Right ventricle myocardium superior (tissue), 1 donor: ENCODE measurements at regions not wholly inside any gene's neighbourhood (a gene's known extent, or its start where the extent isn't known, plus 50 kb on each side); places are given as distances from the start of the nearest gene placed in this dataset.
A peak's percentile ranks its signal among the peaks of the same experiment; 100 is the strongest.

Experiments
- ATAC-seq: fragments of 200-7000 bp; cut with Tn5 transposase; one replicate; pipeline ENCODE4 v1.9.1; 2020; ENCODE audit warnings: mild to moderate bottlenecking; ENCODE audit not compliant: poor library complexity
- DNase-seq: peaks from one replicate; pipeline ENCODE4 v3.0.0-alpha.2; 2020
- intact Hi-C: fragments of 100-400 bp; cut with DNase I; formaldehyde crosslinking; loops from one replicate; pipeline ENCODE4 v1.11.2; 2022
- donor health status: DM: no; HTN: yes; CAD: no; lungs with severe emphysema.

DNA sequence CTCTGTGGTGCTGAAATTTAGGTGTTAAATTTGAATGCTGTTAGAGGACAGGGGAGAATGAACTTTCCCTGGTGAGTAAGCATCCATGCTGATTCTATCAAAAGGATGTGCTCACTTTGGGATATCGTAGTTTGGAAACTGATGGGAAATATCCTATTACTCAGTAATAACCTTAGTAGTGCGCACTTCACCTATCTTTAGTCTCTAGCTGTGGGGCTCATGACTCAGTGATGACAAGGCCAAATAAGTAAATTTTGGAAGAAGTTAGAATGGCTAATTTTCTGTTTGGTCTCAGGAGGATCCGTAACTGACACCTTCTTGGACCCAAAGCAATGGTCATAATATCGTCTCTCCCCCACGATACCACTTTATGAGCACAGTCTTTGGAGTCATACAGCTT lies 448.4 kb downstream of the PSAT1 start:
- intact Hi-C loops = no loop called here
- DNase-seq = no peak
- no peak for ATAC-seq

DNA sequence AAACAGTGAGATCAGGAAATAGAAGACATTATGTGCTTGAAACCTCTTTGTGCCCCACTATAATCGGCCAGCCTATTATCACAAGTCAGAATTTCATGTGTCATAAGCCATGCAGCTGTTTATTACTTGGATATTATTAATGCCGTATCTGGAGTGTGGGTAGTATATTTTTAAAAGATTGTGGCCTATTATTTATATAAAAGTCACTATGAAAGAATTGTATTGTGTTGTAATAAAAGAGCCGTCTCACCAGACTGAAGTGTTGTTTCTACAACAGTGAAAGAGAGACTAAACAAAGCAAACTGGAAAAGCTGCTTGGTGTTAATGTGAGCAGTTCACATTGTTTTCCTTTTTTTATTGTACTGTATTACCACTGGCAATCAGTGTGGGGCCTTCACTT lies 449.1 kb downstream of the PSAT1 start:
- intact Hi-C loops = no loop called here
- ATAC-seq (no peak), DNase-seq (no peak)

DNA sequence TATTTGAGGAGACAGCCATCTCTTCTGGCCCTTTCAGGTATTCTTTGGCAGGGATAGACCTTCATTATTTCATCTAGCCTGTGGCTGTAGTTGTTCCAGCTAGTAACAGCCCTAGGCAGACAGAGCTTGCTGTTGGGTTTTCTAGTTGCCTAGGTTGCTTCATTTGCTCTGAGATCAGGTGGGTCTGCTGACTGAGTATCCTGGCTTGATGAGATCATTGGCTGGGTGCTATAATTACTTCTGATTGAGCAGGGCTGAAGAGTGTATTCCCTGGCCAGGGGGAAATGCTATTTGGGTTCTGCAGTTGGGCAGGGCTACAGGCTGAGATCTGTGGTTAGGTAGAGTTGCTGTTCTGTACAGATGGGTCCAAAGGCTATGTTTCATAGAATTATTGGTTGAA lies 456.1 kb downstream of the PSAT1 start:
- intact Hi-C loops = no loop called here
- DNase-seq (no peak), ATAC-seq (no peak)

DNA sequence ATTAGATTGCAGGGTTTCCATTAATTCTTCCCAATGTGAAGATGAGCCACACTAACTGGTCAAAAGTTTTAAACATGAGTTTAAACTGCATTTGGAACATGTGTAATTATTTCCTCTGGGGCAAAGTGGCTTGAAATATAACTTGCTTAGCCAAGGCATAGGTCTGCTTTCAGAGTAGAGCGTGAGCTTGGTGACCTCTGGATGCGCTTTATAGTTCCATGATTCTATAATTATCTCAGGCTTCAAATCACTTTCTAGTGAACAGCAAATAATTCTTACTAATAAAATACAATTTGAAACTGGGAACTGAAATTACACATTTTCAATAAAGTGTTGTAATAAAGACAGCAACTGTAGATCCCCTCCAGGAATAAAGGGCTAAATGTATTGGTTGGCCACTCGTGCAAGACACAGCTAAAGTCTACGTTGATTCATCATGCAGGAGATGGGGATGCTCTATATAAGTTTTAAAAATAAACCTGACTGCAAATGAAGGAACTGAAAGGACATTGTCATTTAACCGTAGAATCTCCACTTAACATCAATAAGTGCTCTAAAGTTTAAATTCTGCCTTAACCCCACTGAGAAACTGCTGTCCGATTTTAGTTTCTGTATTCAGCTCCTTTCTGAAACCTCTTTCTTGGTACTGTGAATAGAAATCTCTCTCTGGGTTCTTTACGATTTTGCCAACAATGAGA lies 460.0 kb downstream of the PSAT1 start:
- intact Hi-C loops = no loop called here
- DNase-seq (no peak), ATAC-seq (no peak)

DNA sequence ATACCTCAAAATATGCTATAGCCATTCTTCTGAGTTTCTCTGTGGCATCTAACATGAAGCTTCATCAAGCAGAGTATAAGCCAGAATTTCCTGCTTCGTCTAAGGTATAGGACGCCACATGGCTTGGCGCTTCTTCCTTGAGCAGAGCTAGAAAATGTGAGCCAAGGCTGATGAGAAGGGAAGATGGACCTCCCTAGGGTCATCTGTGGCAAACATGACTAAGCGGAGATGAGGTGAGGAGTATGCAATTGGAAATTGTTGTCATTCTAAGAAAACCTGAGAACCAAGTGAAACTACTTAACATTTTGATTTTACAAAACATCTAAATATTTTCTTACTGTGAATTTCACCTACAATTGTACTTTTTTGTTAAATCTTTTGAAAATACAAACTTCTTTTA lies 466.5 kb downstream of the PSAT1 start:
- ATAC-seq = no peak
- intact Hi-C loops = no loop called here
- no peak for DNase-seq

DNA sequence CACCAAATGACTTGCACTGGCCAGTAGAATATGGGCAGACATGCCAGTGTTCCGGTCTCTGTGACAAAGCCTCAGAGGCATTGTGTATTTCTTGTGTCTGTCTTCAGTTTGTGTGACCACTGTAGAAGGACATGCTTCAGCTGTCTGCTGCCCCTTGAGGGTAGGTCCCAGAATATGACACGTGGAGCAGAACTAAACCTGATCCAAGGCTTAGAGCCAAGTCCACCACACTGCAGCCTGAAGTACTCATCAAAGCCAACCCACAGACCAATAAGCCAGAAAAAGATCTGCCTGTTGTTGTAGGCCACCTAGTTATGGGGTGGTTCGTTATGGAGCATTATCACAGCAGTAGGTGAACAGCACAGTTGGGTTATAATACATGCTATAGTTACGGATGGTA lies 468.9 kb downstream of the PSAT1 start:
- intact Hi-C loops = no loop called here
- DNase-seq = no peak
- ATAC-seq = no peak

DNA sequence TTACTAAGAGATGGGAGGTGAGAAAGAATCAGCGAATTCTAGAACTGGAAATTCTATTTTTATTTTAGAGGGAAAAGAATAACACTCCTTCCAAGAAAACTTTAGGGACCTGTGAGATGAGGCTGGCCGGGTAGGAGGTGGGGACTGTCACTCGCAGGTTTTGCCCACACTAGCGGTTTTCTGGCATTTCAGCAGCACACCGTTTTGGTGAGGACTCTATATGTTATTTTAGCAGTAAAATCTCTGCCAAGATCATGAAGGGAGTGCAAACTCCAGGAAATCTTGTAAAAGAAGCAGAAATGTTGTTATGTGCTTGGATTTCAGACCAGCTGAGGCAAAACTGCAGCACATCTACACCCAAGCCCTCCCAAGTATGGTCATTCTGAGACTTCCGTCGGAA lies 470.6 kb downstream of the PSAT1 start:
- no peak for DNase-seq
- ATAC-seq = no peak
- intact Hi-C loops = no loop called here

DNA sequence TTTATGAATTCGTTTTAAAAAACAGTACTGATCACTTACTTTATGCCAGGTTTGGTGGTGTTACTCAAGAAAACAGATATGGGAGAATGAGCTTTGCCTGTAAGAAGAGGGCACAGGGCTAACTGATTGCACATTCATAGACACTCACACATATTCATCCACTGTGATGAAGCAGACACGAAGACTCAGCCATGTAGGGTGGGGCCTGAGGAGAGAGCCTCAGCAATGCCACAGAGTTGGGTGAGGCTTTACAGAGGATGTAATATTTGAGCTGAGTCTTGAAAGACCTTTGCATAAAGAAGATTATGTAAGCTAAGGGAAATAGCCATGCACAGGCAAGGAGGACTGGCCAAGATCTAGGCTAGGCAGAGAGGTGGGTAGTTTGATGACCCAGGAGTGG lies 472.8 kb downstream of the PSAT1 start:
- ATAC-seq (no peak), DNase-seq (no peak)
- intact Hi-C loops = no loop called here

DNA sequence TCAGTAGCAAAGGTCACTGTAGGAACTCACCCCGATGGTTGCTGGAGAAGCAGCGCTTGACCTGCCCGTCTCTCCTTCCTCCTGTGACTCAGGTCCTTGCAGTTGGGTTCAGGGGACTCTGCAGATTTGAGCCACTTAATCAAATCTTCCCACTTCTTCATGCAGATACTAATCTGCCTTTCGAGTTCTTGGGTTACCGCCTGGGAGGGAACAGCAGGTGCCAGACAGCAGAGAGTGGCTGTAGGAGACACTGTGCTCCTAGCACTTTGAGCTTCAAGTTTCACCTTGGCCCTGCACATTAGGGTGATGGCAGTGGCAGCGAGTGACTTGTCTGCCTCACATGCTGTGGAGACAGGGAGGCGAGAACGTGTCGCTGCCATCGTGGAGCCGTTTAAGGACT lies 478.3 kb downstream of the PSAT1 start:
- DNase-seq (no peak), ATAC-seq (no peak)
- intact Hi-C loops = no loop called here

DNA sequence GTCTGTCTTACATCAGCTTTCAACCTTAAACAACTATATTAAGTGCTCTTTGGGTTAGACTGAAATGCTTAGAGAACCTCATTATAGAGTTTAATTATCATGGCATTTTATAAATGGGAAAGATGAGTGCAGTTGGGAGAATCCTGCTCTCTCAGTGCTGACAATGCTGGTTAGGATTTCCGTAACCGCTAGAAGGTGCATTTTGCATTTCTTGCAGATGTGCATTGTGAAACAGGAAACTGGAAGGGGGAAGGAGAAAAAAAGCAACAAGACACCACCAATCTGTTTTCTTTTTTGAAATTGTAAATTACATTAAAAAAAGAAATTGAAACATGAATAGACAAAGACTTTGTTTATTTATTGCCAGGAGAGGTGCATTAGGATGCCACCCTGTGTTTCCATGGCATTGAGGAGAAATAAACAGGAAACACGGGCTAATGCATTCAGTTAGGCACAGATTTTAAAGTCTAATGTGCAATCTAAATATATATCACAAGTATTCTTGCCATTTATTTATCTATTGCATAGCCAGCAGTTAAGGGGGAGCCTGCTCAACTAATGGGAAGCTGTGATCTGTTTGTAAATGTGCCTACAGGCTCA lies 478.9 kb downstream of the PSAT1 start:
- no peak for DNase-seq
- ATAC-seq = peak; percentile 49
- intact Hi-C loops = no loop called here

DNA sequence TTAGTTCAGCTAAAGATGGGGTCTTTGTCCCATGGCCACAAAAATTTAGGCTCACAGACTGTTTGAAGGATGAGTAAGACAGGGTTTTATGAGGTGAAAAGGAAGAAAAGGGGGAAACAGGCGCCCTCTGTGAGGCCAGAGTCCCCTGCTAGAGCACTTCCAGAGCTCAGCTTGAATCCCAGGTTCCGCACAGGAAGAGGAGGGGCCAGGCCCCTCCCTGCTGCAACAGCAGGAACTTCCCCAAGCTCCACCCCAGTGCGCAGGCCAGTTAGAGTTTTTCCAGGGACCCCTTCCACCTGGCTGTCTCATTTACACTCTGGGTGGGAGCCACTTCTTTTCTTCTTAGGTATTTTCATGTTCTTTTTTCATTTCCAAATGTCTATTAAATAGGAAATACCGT lies 480.8 kb downstream of the PSAT1 start:
- intact Hi-C loops = no loop called here
- ATAC-seq (no peak), DNase-seq (no peak)

DNA sequence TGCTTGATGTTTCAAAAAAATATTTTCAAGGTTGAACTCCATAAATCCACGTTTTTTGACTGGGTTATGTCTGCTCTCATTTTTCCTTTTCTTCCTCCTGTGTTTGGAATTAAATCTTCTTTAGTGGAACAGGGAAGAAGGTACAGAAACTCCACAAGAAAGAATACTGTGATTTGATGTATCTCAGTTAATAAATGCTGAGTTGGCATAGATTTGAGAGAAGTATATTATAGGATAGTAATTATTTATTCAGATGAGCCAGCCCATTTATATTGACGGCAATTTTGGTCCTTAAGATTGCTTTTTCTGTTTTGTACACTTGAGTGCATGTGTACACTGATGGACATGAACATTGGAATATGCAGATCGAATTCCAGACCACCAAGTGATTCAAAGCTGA lies 481.4 kb downstream of the PSAT1 start:
- intact Hi-C loops = no loop called here
- DNase-seq (no peak), ATAC-seq (no peak)

DNA sequence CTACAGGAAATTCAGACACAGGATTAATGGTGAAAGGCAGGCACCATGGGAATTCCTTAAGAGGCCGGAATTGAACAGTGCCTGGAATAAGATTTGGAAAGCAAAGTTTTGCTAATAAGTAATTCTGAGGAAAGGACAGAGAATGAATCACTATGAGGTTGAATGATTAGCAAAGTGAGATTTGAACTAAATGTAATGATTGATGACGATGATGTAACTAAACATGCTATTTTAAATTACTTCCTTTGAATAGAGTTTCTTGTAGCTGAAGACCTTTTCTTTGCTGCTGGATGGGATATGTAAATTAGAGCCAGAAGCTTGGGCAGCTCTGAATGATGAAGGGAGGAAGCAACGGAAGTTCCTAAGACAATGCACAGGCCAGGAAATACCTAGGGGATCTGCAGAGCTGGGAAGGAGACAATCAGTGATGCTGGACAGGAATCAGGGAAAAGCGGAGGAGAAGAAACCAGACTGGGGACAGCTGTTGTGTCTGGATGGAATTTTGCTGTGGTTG lies 482.0 kb downstream of the PSAT1 start:
- ATAC-seq (no peak), DNase-seq (no peak)
- intact Hi-C loops = no loop called here

DNA sequence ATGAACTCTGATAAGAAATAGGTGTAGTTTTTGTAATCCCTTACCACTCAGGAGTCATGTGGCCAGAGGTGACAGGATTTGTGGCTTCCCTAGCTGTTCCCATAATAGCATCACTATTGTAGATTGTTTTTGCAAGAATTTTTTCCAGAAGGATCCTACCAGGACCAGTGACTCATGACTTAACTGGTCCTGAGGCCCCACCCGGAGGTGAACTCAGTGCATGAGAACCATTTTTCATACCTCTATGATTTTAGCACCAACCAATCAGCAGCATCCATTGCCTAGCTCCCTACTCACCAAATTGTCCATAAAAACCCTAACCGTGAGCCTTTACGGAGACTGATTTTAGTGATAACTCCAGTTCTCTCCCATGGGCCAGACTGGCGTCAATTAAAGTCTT lies 484.8 kb downstream of the PSAT1 start:
- intact Hi-C loops = no loop called here
- DNase-seq (no peak), ATAC-seq (no peak)

DNA sequence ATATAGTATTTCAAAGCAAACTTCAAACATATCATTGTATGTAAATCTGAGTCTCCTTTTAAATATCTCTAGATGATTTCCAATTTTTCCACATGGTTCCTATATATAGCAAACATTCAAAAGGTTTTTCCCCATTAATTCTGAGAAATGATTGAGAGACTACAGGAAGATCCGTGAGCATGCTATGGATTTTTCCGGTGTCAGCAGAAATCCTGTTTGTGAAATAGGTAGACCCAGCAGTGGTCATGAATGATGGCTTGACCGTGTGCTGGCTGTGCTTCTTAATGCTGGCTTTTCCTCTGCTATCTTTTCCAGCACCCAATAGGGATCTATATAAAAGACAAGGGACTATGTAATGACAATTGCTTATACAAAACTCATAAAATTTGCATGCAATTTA lies 485.3 kb downstream of the PSAT1 start:
- DNase-seq = no peak
- no peak for ATAC-seq
- intact Hi-C loops = no loop called here

DNA sequence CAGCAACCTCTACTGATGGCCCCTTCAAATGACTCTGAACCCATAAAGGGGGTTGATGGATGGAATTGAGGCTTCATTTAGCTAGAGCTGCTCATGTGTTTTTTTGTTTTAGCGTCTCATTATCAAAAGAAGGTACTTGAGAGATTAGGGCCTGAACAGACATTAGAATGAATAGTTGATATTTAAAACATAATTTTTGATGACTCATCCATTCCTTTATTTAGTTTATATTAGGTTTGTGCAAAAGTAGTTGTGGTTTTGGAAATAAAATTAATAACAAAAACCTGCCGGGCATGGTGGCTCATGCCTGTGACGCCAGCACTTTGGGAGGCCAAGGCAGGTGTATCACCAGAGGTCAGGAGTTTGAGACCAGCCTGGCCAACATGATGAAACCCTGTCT lies 485.9 kb downstream of the PSAT1 start:
- ATAC-seq = no peak
- intact Hi-C loops = no loop called here
- no peak for DNase-seq

DNA sequence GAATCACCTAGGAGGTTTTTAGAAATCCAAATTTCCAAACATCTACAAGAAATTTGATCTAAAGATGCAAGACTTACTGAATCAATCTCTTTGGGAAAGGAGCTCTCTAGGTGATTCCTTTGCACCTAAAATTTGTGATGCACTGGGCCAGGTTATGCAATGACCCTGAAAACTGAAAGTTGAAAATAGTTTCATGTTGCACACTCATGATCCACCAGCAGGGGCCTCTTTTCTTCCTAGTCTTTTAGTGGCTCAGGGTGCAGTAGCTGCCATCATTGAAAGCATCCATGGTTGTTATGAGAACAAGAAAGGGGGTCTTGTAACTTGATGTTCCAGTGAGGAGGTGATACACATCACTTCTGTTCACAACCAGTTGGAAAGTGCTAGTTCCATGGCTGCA lies 486.8 kb downstream of the PSAT1 start:
- ATAC-seq (no peak), DNase-seq (no peak)
- intact Hi-C loops = no loop called here

DNA sequence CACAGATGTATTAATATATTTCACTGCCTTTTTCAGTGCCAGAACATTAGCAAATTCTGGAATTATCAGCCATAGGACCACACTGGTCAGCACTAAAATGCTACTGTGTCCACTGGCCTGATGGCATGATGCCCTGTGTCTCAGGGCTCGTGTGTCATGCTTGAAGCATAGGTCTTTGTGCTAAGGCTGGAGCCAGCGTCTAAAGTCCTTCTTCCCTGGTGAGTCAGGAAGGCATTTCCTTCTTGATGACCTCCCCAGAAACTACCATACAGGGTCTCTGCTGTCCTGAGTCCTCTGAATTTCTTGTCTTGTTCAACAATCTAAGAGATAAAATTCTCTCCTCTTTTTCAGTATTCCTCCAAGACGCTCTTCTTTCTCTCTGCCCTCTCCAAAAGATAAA lies 489.9 kb downstream of the PSAT1 start:
- ATAC-seq (no peak), DNase-seq (no peak)
- intact Hi-C loops = no loop called here

DNA sequence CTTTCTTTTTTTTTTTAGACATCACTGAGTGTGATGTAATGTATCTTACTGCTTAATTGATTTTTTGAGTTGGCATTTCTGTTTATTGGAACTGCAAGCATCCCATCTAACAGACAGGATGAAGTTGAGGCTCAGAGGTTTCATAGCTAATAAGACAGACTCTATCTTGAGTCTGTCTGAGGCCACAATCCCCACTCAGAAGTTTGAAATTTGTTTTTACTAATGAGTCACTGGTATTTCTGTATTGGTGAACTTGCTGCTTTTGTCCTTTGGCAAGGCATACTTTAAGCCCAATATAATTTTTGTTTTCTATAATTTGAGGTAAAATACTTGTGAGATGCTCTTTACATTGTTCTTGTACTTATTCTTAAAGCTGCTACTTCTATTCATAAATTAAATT lies 491.2 kb downstream of the PSAT1 start:
- intact Hi-C loops = no loop called here
- ATAC-seq (no peak), DNase-seq (no peak)

DNA sequence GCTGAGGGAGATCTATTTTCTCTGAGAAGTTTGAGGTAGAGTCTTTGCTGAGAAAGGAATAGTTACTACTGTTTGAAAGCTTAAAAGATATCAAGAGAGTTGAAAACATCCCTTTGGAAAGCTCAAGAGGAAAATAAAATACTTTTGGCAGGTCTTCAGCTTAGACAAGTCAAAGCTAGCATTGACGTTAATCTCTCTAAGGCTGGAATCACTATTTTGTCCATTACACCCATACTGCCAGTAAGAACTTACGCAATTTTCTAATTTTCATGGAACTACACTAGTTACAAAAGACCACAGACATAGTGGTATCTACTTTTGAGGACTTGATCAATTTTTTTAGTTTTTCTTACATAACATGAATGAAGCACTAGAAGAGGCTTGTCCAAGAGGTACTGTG lies 494.9 kb downstream of the PSAT1 start:
- no peak for ATAC-seq
- no peak for DNase-seq
- intact Hi-C loops = no loop called here

DNA sequence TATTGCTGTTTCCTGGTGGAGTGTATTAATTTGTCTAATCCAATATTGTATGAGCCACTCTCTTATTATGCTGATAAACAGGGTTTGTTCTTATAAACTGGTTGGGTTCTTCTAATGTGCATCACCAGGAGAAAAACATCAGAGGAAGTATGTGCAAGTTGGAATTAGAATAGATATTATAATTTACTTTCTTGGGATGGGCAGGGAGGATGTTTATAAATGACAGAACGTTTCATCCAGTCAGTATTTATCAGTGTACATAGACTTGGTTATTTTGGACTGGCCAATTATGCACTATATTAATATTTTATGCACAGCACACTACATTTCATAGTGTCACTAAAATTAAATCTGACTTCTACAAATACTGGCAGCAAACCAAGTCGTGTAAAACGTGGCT lies 495.8 kb downstream of the PSAT1 start:
- no peak for DNase-seq
- no peak for ATAC-seq
- intact Hi-C loops = no loop called here
